ENCODE measurements at regions not wholly inside any gene's neighbourhood (a gene's known extent, or its start where the extent isn't known, plus 50 kb on each side); places are given as distances from the start of the nearest gene placed in this dataset.

DNA sequence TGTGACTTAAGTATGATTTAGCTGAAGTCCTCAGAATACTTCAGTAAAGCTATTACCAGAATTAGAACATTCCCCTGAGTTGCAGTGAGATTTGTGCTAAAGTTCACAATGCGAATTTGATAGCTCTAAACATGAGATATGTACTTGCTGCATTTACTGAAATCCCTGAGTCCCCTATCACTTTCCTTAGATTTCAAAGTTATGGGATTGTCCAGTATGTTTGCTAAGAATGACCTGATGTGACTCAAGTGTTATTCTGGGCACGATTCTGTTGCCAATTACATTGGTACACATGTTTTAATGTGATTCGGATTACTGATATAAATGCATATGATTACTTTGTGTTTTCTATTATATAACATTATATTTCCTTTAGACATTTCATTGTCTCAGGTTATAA, 91.3 kb upstream of the AMOT start:
- TF ChIP-seq EZH2 (IDR thresholded peaks at IDR 0.05; ENCODE audit: borderline replicate concordance, low read depth, low read length, severe bottlenecking) (no peak), CTCF (IDR thresholded peaks at IDR 0.05; ENCODE audit: borderline replicate concordance, extremely low read depth, low read length, poor library complexity, severe bottlenecking) (no peak)

All from DND-41 (cell line).